B cell (primary cell): ENCODE measurements at regions not wholly inside any gene's neighbourhood (a gene's known extent, or its start where the extent isn't known, plus 50 kb on each side); places are given as distances from the start of the nearest gene placed in this dataset.
A peak's percentile ranks its signal among the peaks of the same experiment; 100 is the strongest.

Experiments used
- ATAC-seq: fragments of 200-7000 bp; cut with Tn5 transposase; one replicate; pipeline ENCODE4 v1.10.0; 2021; ENCODE audit warnings: low read depth, mild to moderate bottlenecking, moderate number of reproducible peaks, moderate library complexity
- CTCF ChIA-PET: fragments of 350-600 bp; sonication (Branson Sonifier 250); formaldehyde crosslinking; loops from one replicate; lab custom pipeline; 2021; ENCODE audit warnings: antibody characterized with exemption, inconsistent platforms; lab: Charles Lee
- POLR2A ChIA-PET: fragments of 350-600 bp; sonication (Branson Sonifier 250); formaldehyde crosslinking; loops from one replicate; lab custom pipeline; 2021; ENCODE audit warnings: antibody characterized with exemption; lab: Charles Lee
- DNase-seq: peaks from one replicate; pipeline ENCODE4 v3.0.0; 2013
- H2AFZ ChIP-seq: 2 replicates; pipeline ENCODE4 v1.6.1; 2012; ENCODE audit warnings: mild to moderate bottlenecking, low read depth, low read length; ENCODE audit not compliant: insufficient read depth, poor library complexity, severe bottlenecking
- H3K27ac ChIP-seq, 2 donors: 1 replicate in 1 of 2; 2 replicates in 1 of 2; pipeline ENCODE4 v1.5.1; 2012 to 2013; ENCODE audit warnings: low read length in 2 of 2, mild to moderate bottlenecking in 2 of 2, moderate library complexity in 1 of 2
- H3K27me3 ChIP-seq, 4 experiments: fragments of 200-600 bp in 1 of 4; sonication (generic) in 1 of 4; replicated peaks in 1 of 4; 1 replicate in 2 of 4; 2 replicates in 2 of 4; pipeline versions ENCODE4 v1.6.1 to v1.7.0; 2013 to 2016; ENCODE audit warnings: low read length in 3 of 4, mild to moderate bottlenecking in 2 of 4, mixed read lengths in 1 of 4, moderate library complexity in 1 of 4; ENCODE audit not compliant: insufficient read depth in 4 of 4, control insufficient read depth in 3 of 4; ENCODE audit errors: control extremely low read depth in 1 of 4
- H3K36me3 ChIP-seq, 2 experiments: replicated peaks in 1 of 2; 1 replicate in 1 of 2; 2 replicates in 1 of 2; pipeline versions ENCODE4 v1.6.1 to v1.7.1; 2013; ENCODE audit warnings: low read length in 1 of 2; ENCODE audit not compliant: insufficient read depth in 2 of 2, control insufficient read depth in 1 of 2; ENCODE audit errors: control extremely low read depth in 1 of 2, extremely low read depth in 1 of 2
- H3K4me1 ChIP-seq, 2 donors: fragments of 200-600 bp in 1 of 2; sonication (generic) in 1 of 2; 1 replicate in 1 of 2; 2 replicates in 1 of 2; pipeline versions ENCODE4 v1.5.1 to v1.6.1; 2013 to 2017; ENCODE audit warnings: low read length in 2 of 2; ENCODE audit not compliant: control insufficient read depth in 2 of 2, insufficient read depth in 2 of 2
- H3K4me2 ChIP-seq: replicated peaks from 2 replicates; pipeline ENCODE3; 2012; ENCODE audit warnings: mild to moderate bottlenecking, low read depth, low read length; ENCODE audit not compliant: poor library complexity, severe bottlenecking
- H3K4me3 ChIP-seq, 5 experiments: fragments of 200-600 bp in 1 of 5; sonication (generic) in 1 of 5; 1 replicate in 3 of 5; 2 replicates in 2 of 5; pipeline versions ENCODE4 v1.5.1 to v1.7.0; 2011 to 2016; ENCODE audit warnings: low read length in 4 of 5, mild to moderate bottlenecking in 4 of 5, low read depth in 2 of 5, control low read depth in 1 of 5, moderate library complexity in 1 of 5; ENCODE audit not compliant: insufficient read depth in 1 of 5; ENCODE audit errors: control extremely low read depth in 1 of 5, extremely low read depth in 1 of 5
- H3K79me2 ChIP-seq: fragments of 200-600 bp; sonication (generic); one replicate; pipeline ENCODE4 v1.6.0; 2016; ENCODE audit warnings: low read length; ENCODE audit not compliant: control insufficient read depth, insufficient read depth
- H3K9ac ChIP-seq: fragments of 200-600 bp; sonication (generic); 2 replicates; pipeline ENCODE4 v1.6.1; 2017; ENCODE audit warnings: mild to moderate bottlenecking, low read length, moderate library complexity
- H3K9me3 ChIP-seq, 3 donors: one replicate each; pipeline versions ENCODE4 v1.6.1 to v1.7.1; 2013; ENCODE audit warnings: low read length in 2 of 3; ENCODE audit not compliant: control insufficient read depth in 2 of 3, insufficient read depth in 1 of 3; ENCODE audit errors: control extremely low read depth in 1 of 3
- H4K20me1 ChIP-seq: 2 replicates; pipeline ENCODE4 v1.6.0; 2012; ENCODE audit warnings: mild to moderate bottlenecking, low read length; ENCODE audit not compliant: insufficient read depth, control insufficient read depth, poor library complexity, severe bottlenecking
- H3K27ac Mint-ChIP-seq: one replicate; pipeline ENCODE4 v1.8.0; 2021; ENCODE audit warnings: mixed read lengths
- H3K27me3 Mint-ChIP-seq: one replicate; pipeline ENCODE4 v1.8.0; 2021; ENCODE audit warnings: mixed read lengths
- H3K4me1 Mint-ChIP-seq: one replicate; pipeline ENCODE4 v1.8.0; 2021; ENCODE audit warnings: mixed read lengths
- H3K4me3 Mint-ChIP-seq: one replicate; pipeline ENCODE4 v1.8.0; 2021; ENCODE audit warnings: mixed read lengths
- H3K9me3 Mint-ChIP-seq: one replicate; pipeline ENCODE4 v1.8.0; 2022; ENCODE audit warnings: mixed read lengths; ENCODE audit not compliant: insufficient read depth
- EZH2 ChIP-seq: IDR thresholded peaks from 2 replicates; pipeline ENCODE4 v1.6.1; 2012; ENCODE audit warnings: borderline replicate concordance, low read depth, mild to moderate bottlenecking, moderate library complexity, low read length; ENCODE audit not compliant: insufficient read depth, poor library complexity, severe bottlenecking
- WGBS: methylation state at CpG from one replicate; pipeline ENCODE4 v1.1.5; 2013; ENCODE audit warnings: missing lambda C conversion rate; ENCODE audit not compliant: insufficient coverage; 5-methylcytosine and 5-hydroxymethylcytosine counted together
- intact Hi-C: fragments of 100-400 bp; cut with micrococcal nuclease; formaldehyde crosslinking; loops from one replicate; pipeline ENCODE4 v1.10.0; 2022
- TF ChIP-seq, protein P1 (sequence below): fragments of 200-600 bp; IDR thresholded peaks from one replicate; pipeline ENCODE4 v1.8.0; 2022; ENCODE audit warnings: antibody characterized with exemption, mild to moderate bottlenecking

DNA sequence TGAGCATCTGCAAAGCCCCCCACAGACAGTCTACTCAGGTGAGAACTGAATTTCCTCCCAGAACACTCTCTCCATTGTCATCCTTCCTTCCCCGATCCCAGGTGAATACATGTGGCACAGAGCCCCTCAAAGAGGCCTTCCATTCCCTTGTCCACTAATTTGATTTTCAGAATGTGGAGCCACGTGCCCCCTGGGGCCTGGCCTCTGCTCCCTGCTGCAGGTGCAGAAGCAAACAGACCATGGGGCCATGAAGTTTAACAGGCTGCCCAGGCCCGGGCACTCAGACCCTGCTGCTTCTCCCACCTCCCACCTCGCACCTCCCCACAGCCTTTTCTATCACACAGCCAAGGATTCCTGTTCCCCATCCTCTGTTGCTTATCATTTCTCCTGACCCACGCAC lies 243.8 kb upstream of the RAB4A start:
- POLR2A ChIA-PET: no interaction called here
- H3K4me3 ChIP-seq: no peak overlapping the region
- H4K20me1 ChIP-seq: no peaks in the 10 kb centered on the region
- peaks cover 7 to 11% of the 10 kb centered on the region in 2 donors for H3K4me1 ChIP-seq
- 39% methylated on average over 5 of the region's 5 CpGs for WGBS
- no peak for TF ChIP-seq EZH2
- TF ChIP-seq, protein P1, sequence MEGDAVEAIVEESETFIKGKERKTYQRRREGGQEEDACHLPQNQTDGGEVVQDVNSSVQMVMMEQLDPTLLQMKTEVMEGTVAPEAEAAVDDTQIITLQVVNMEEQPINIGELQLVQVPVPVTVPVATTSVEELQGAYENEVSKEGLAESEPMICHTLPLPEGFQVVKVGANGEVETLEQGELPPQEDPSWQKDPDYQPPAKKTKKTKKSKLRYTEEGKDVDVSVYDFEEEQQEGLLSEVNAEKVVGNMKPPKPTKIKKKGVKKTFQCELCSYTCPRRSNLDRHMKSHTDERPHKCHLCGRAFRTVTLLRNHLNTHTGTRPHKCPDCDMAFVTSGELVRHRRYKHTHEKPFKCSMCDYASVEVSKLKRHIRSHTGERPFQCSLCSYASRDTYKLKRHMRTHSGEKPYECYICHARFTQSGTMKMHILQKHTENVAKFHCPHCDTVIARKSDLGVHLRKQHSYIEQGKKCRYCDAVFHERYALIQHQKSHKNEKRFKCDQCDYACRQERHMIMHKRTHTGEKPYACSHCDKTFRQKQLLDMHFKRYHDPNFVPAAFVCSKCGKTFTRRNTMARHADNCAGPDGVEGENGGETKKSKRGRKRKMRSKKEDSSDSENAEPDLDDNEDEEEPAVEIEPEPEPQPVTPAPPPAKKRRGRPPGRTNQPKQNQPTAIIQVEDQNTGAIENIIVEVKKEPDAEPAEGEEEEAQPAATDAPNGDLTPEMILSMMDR: no peak
- H3K27ac Mint-ChIP-seq: no peak overlapping the region
- no peaks in the 10 kb centered on the region for H3K36me3 ChIP-seq
- H2AFZ ChIP-seq: peak overlapping the region; percentile 87
- peak overlapping the region; percentile 66 for H3K4me2 ChIP-seq
- no peaks in the 10 kb centered on the region for H3K9me3 Mint-ChIP-seq
- no peak overlapping the region for H3K27ac ChIP-seq
- peaks cover 10% of the 10 kb centered on the region for H3K4me1 Mint-ChIP-seq
- no peak overlapping the region for H3K9ac ChIP-seq
- CTCF ChIA-PET: no interaction called here
- H3K9me3 ChIP-seq: no peaks in the 10 kb centered on the region
- peak overlapping the region; percentile 76 for H3K4me3 Mint-ChIP-seq
- no peaks in the 10 kb centered on the region for H3K79me2 ChIP-seq
- DNase-seq: no peak
- H3K27me3 ChIP-seq: peaks cover 0 to 8% (median 1%) of the 10 kb centered on the region in 4 experiments
- peaks cover 22% of the 10 kb centered on the region for H3K27me3 Mint-ChIP-seq
- no peak for ATAC-seq
- intact Hi-C loops: no loop called here

DNA sequence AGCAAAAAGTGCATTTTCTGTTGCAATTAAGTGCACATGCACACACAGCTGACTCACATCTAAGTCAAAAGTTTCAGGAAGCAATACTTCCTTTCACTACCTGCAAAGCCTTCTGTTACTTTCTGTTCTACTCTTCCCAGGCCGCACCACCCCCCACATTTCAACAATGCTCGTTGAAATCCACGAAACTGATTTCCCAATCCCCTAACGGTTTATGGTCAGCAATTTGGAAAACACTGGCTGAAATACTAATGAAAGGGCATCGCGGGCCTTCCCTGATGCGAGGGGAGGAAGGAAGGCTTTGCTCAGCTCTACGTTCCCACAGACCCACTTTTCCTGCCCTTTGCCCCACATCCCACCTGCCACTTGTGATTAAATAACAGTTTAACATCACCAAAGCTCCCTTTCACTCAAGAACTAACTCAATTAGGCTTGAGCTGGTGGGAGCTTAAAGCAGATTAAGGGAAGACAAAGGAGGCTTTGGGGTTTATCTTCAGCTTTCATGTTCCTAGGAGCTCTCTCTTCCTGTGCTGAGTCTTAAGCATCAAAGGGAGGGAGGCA lies 243.2 kb upstream of the RAB4A start:
- no peak overlapping the region for H3K27ac Mint-ChIP-seq
- WGBS: 0% methylated on average over 1 of the region's 8 CpGs
- H3K4me3 ChIP-seq: peak overlapping the region; percentile 14 to 55 (median 35)
- H3K9ac ChIP-seq: peak overlapping the region; percentile 63
- TF ChIP-seq, protein P1: no peak
- no peak for TF ChIP-seq EZH2
- H3K9me3 ChIP-seq: no peaks in the 10 kb centered on the region
- ChIA-PET CTCF (no interaction called here), POLR2A (no interaction called here)
- H3K27ac ChIP-seq: no peak overlapping the region
- peak overlapping the region; percentile 76 for H3K4me3 Mint-ChIP-seq
- H3K4me1 ChIP-seq: peaks cover 7 to 11% of the 10 kb centered on the region in 2 donors
- no peaks in the 10 kb centered on the region for H3K9me3 Mint-ChIP-seq
- H3K79me2 ChIP-seq: no peaks in the 10 kb centered on the region
- H4K20me1 ChIP-seq: no peaks in the 10 kb centered on the region
- ATAC-seq (peak; percentile 24), DNase-seq (peak; percentile 25)
- H2AFZ ChIP-seq: peak overlapping the region; percentile 87
- intact Hi-C loops: no loop called here
- peaks cover 22% of the 10 kb centered on the region for H3K27me3 Mint-ChIP-seq
- H3K36me3 ChIP-seq: no peaks in the 10 kb centered on the region
- peaks cover 10% of the 10 kb centered on the region for H3K4me1 Mint-ChIP-seq
- peak overlapping the region; percentile 66 for H3K4me2 ChIP-seq
- H3K27me3 ChIP-seq: peaks cover 0 to 8% (median 0%) of the 10 kb centered on the region in 4 experiments
